ENCODE measurements at regions not wholly inside any gene's neighbourhood (a gene's known extent, or its start where the extent isn't known, plus 50 kb on each side); places are given as distances from the start of the nearest gene placed in this dataset.

DNA sequence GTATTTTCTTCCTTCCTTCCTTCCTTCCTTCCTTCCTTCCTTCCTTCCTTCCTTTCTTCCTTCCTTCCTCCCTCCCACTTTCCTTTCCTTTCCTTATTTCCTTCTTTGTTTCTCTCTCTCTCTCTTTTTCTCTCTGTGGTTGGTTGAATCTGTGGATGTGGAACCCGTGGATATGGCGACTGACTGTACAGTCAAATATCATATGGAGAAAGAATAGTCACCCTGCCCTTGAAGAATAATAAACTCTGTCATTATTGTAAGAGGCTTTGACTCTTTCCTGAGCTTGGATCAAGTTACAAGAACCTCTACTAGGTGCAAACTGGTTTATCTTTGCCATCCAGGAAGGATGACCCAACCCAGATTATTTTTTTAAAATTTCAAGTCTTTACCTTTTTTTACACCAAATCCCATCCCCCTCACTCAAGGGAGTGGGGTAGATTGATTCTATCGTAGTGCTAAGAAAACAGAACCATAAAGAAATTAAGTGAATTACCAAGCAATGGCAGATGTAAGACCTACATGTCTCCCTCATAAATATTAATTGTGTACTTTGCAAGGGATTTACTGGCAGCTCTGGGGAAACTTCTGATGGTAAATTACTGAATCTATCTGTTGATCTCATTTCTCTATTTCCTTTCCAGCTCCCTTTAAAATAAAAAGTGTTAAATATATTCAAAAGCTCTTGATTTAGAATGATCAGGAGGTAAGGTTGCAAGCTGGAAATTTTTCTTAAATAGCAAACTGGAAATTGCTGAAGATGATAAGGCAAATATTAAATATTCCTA is 667.5 kb downstream of the UTRN start:
- ATAC-seq (ENCODE audit: low FRiP score in 2 of 2) (no peak), DNase-seq (no peak)
- Histone ChIP-seq H3K27ac (no peak overlapping the region), H3K27me3 (no peaks in the 10 kb centered on the region), H3K4me3 (no peak overlapping the region), H3K9me3 (no peaks in the 10 kb centered on the region), H3K4me1 (no peaks in the 10 kb centered on the region), H3K36me3 (no peaks in the 10 kb centered on the region)
- 98 to 99% methylated on average over 3 of the region's 3 CpGs for WGBS, 2 donors
- no peak for TF ChIP-seq POLR2AphosphoS5 (IDR thresholded peaks at IDR 0.05)
- TF ChIP-seq EP300 (IDR thresholded peaks at IDR 0.05): no peak
- TF ChIP-seq, protein P1, sequence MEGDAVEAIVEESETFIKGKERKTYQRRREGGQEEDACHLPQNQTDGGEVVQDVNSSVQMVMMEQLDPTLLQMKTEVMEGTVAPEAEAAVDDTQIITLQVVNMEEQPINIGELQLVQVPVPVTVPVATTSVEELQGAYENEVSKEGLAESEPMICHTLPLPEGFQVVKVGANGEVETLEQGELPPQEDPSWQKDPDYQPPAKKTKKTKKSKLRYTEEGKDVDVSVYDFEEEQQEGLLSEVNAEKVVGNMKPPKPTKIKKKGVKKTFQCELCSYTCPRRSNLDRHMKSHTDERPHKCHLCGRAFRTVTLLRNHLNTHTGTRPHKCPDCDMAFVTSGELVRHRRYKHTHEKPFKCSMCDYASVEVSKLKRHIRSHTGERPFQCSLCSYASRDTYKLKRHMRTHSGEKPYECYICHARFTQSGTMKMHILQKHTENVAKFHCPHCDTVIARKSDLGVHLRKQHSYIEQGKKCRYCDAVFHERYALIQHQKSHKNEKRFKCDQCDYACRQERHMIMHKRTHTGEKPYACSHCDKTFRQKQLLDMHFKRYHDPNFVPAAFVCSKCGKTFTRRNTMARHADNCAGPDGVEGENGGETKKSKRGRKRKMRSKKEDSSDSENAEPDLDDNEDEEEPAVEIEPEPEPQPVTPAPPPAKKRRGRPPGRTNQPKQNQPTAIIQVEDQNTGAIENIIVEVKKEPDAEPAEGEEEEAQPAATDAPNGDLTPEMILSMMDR (IDR thresholded peaks at IDR 0.05): no peak
- TF ChIP-seq POLR2A (IDR thresholded peaks at IDR 0.05): no peak

DNA sequence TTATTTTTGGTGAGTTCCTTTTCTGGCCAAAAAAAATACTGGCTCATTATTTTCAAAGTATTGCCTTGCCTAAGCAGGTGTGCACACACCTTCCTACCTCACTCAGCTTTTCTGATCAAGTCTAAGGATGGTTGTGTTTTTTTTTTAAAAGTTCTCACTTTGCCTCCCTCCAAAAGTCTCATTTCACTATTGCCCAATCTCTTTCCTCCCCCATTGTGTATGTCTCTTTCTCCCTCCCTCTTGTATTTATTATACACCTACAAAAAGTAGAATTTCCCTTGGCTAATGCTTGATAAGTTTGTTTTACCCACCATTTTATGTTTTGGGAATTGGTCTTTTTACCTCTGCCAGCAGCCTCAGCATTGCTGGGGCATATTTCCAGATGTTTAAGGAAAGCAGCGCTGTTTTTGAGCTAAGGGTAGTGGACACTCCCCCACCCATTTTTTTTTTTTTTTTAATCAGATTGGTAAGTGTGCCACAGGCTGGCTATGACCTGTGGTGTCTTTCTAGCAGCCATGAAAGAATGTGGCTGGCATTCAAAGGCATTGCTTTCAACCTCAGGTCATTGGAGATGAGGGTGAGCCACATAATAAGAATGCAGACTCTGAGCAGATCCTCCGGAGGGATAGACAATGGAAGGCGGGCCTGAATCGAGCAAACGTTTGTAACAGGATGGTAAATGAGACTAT is 668.6 kb downstream of the UTRN start:
- ATAC-seq (ENCODE audit: low FRiP score in 2 of 2): no peak
- H3K27ac ChIP-seq: no peak overlapping the region
- no peaks in the 10 kb centered on the region for H3K36me3 ChIP-seq
- no peaks in the 10 kb centered on the region for H3K4me1 ChIP-seq
- no peak overlapping the region for H3K4me3 ChIP-seq
- H3K9me3 ChIP-seq: no peaks in the 10 kb centered on the region
- TF ChIP-seq POLR2A (IDR thresholded peaks at IDR 0.05): no peak
- TF ChIP-seq, protein P1 (IDR thresholded peaks at IDR 0.05): no peak
- no peak for TF ChIP-seq EP300 (IDR thresholded peaks at IDR 0.05)
- no peak for TF ChIP-seq POLR2AphosphoS5 (IDR thresholded peaks at IDR 0.05)
- no peak for DNase-seq
- H3K27me3 ChIP-seq: no peaks in the 10 kb centered on the region
- 67 to 78% methylated on average over 5 of the region's 5 CpGs for whole genome bisulfite sequencing, 2 donors

DNA sequence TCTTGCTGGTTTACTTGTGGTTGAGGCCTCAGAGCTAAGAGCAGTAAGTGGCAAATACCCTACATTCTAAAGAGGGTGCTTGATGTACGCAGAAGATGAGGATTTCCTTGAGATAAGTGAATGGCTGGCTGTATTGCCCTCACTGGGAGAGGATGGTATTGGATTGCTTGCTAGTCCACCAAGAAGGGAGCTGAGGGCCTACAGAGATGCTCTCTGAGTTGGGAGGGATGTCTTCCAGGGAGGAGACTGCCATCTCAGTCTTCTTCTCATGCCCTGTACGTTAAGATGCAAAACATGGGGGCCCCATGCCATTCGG is 669.1 kb downstream of the UTRN start:
- Histone ChIP-seq H3K4me3 (no peak overlapping the region), H3K9me3 (no peaks in the 10 kb centered on the region), H3K36me3 (no peaks in the 10 kb centered on the region), H3K27me3 (no peaks in the 10 kb centered on the region), H3K4me1 (no peaks in the 10 kb centered on the region), H3K27ac (no peak overlapping the region)
- no peak for ATAC-seq (ENCODE audit: low FRiP score in 2 of 2)
- DNase-seq: no peak
- WGBS, 2 donors: 85 to 91% methylated on average over 3 of the region's 3 CpGs
- TF ChIP-seq POLR2A (IDR thresholded peaks at IDR 0.05): no peak
- TF ChIP-seq POLR2AphosphoS5 (IDR thresholded peaks at IDR 0.05): no peak
- TF ChIP-seq, protein P1 (IDR thresholded peaks at IDR 0.05): no peak
- no peak for TF ChIP-seq EP300 (IDR thresholded peaks at IDR 0.05)

DNA sequence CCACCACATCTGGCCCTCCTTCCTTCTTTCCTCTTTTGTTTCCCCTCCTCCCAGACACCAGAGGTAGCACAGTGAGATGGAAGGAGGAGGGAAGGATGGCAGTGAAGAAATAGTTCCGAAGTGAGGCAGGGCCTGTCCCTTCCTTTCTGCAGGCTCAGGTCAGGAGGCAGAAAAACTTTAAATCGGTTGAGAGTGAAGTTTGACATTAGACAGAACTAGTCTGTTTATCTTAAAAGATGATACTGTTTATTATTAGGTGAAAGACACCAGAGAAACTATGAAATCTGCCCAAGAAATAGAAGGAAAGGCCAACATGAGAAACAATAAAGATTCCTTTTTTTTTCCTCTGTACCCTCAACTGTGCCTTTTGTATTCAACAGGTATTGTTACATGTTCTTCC is 670.3 kb downstream of the UTRN start:
- no peaks in the 10 kb centered on the region for H3K9me3 ChIP-seq
- H3K27ac ChIP-seq: no peak overlapping the region
- DNase-seq: no peak
- ATAC-seq (ENCODE audit: low FRiP score in 2 of 2): no peak
- H3K4me1 ChIP-seq: no peaks in the 10 kb centered on the region
- H3K36me3 ChIP-seq: no peaks in the 10 kb centered on the region
- TF ChIP-seq POLR2A (IDR thresholded peaks at IDR 0.05) (no peak), EP300 (IDR thresholded peaks at IDR 0.05) (no peak), POLR2AphosphoS5 (IDR thresholded peaks at IDR 0.05) (no peak)
- TF ChIP-seq, protein P1 (IDR thresholded peaks at IDR 0.05): no peak
- no peaks in the 10 kb centered on the region for H3K27me3 ChIP-seq
- H3K4me3 ChIP-seq: no peak overlapping the region
- WGBS, 2 donors: 18 to 51% methylated on average over 2 of the region's 2 CpGs

All from upper lobe of left lung (tissue), 6 donors.